CD4-positive, alpha-beta T cell treated with Interleukin-17A for 4 hours (primary cell): ENCODE measurements at regions not wholly inside any gene's neighbourhood (a gene's known extent, or its start where the extent isn't known, plus 50 kb on each side); places are given as distances from the start of the nearest gene placed in this dataset.

Source experiments
- DNase-seq: peaks from one replicate; pipeline ENCODE4 v3.0.0-alpha.2; 2020; ENCODE audit warnings: mixed read lengths

DNA sequence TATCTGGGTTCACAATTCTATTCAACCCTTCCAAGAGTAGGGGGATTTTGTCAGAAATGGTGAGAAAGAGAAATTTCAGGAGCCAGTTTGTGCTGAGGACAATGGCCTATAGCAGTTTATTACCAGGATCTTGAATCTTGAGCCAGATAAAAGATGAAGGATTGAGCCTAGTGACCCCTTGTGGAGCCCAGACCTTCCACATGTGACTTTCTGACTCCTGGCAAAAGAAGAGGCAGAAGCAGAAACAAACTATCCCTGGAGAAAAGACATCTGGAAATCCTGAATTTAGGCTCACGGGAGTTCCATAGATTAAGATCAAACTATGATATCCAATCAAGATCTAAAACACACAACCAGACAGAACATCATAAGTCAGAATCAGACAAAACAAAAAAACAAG, 60.9 kb upstream of the CHRM2 start:
- DNase-seq = no peak

DNA sequence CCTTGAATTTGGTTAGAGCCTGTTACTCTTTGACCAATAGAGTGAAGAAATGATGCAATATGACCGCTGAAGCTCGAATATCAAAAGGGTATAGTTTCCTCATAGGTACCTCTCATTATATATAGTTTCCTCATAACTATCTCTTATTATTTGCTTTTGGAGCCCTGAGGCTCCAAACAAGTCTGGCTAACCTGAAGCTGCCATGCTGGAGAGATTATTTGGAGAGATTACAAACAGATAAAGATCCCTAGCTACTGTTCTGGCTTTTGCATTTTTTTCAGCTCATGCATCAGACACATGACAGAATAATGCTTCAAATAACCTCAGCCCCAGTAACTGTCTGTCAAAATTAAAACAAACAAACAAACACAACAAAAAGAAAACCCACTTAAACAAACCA, 65.4 kb upstream of the CHRM2 start:
- no peak for DNase-seq

- DNase-seq = no peak
These were observed 84.5 kb upstream of the CHRM2 start for GRCh38 chr7:136783934-136784333.

DNA sequence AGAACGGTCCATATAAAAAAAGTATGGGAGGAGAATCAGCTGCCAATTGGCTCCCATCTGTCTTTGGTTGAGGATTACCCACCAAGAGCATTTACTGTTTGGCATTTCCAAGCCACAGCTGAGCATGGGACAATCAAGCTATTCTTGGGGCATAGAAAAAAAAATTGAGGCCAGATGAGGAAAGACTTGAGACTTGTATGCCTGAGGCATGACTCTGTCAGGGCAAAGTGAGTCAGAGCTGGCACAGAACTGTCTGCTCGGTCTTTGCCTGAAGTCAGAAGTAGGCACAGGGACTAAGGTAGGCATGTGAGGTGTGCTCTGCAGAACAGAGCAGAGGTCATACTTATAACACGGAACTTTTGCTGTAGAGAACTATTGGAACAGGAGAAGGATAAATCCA, 126.5 kb upstream of the CHRM2 start:
- DNase-seq = no peak

DNA sequence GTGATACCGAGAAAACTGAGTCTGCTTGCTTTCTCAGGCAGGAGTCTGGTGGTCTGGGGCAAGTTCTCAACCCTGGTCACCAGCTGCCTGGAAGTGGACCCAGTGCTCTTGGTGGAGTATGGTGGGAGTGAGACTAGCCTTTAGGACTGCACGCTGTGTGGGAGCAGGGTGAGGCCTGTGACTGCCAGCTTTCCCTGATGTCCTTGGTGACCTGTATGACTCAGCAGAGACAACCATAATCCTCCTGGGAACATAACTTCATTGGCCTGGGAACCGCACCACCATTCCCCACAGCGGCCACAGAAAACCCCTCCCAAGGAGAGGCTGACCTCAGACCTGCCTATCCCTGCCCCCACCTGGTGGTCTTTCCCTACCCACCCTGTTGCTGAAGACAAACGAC, 139.5 kb upstream of the CHRM2 start:
- DNase-seq = no peak

DNA sequence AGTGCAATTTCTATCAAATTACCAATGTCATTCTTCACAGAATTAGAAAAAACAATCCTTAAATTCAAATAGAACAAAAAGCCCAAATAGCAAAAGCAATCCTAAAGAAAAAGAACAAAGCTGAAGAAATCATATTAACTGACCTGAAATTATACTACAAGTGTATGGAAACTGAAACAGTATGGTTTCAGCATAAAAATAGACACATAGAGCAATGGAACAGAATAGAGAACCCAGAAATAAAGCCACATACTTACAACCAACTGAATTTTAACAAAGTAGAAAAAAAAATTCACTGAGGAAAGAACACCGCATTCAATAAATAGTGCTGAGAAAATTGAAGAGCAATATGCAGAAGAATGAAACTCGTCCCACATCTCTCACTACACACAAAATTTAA, 142.0 kb upstream of the CHRM2 start:
- DNase-seq = no peak

GRCh38 chr7:136717910-136718557, 150.4 kb upstream of the CHRM2 start:
- no peak for DNase-seq

- no peak for DNase-seq
These were observed 154.4 kb upstream of the CHRM2 start for GRCh38 chr7:136714062-136714461.

GRCh38 chr7:136710751-136711150, 157.7 kb upstream of the CHRM2 start:
- DNase-seq = no peak

DNA sequence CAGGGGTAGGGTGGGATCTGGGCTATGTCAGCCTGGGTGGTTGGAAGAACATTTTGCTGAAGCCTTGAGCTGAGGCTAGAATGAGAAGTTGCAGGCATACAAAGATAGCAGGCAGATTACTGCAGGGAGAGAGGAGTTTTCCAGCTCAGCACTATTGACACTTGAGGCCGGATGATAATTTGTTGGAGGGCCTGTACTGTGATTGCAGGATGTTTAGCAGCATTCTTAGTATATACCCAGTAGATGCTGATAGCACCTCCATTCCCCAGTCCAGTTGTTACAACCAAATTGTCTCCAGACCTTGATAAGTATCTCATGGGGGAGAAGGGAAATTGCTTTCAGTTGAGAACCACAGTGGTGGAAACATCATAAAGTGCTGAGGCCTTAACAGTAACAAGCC, 158.6 kb upstream of the CHRM2 start:
- DNase-seq = no peak

DNA sequence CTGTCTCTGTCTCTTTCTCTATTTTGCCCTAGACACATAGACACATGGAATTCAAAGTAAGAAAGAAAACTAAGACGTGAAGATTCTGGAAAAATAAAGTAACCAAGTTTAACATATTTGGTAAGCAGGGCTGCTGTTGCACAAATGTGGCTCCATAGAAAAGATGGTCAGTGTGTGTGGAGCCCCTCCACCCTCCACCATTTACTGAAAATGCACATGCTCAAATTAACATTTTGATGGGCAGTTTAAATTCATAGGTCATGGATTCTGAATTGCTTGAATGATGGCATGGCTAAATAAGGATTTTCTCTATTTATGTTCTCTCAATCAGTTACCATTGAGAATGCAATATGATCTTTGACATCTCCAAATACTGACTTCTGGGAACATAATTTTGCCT, 165.5 kb upstream of the CHRM2 start:
- no peak for DNase-seq

DNA sequence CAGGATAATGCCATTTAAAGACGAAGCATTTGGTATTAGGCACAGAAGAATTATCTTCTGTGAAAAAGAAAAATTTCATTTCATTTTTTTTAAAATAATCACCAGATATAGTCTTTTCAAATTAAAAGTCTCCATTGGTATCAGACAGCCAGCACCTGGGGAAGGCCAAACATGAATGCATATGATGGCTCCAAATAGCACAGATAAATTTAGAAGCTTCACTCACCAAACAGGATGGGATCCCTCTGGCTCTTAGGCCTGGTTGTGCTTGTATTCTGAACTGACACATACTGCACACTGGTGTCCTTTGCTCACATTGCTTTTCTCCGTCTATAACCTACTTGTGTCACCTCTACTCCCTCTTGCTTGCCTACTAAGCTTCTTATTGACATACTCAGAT, 169.5 kb upstream of the CHRM2 start:
- no peak for DNase-seq

DNA sequence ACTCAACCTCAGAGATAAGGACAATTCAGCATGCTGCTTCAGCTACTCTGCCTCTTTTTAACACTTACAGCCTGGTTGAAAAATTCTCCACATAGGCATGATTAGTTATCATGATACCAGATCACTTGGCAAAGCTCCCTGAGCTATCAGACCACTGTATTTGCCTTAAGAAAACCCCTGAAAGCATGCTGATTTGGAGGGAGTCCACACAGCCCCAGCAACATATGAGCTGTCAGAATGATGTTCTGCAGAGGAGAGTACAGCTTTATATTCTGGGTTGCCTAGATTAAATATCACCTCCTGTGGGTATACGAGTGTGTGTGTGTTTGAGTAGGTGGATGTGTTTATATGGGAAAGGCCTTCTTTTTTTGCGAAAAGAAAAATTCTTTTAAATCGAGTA, 170.2 kb upstream of the CHRM2 start:
- DNase-seq = no peak

GRCh38 chr7:136697271-136697670, 171.2 kb upstream of the CHRM2 start:
- DNase-seq = no peak

DNA sequence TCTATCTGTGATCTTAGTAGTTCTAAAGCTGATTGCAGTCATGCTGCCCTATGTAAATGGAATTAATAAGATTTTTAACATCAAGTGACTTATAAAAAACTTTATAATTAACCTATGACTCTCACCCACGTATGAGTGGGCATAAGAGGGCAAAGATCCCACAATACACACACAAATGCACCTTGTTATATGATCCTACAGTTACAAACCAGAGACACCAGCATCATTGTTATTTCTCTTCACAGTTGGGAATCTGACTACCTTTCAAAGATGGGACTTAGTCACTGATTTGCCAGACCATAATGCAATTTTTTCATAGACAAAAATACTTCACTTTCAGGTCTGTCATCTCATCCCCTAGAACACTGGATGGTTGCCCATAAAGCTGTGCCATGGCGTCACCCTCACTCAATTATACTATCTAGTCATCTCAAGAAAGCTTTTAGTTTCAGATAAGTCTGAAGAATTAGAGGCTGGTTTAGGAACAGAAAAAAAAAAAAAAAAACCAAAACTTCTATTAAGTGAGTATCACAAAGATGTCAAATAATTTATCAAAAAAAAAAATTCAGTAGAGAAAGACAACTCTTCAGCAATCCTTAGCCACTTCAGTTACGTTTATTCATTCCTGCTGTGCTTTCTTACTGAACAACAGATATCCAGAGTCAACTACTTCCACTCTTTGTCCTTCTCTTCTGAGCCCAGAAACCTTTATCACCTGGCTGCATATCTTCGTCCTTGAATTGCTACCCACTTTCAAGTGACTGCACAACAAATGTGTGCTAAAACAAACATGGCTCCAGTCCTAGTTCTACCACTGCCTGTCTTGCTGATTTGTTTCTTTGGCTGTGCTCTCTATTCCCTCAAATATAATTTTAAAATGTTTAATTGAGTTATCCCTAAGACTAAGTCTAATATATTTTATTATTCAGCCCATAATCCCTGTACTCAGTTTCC, 175.0 kb upstream of the CHRM2 start:
- DNase-seq = no peak

DNA sequence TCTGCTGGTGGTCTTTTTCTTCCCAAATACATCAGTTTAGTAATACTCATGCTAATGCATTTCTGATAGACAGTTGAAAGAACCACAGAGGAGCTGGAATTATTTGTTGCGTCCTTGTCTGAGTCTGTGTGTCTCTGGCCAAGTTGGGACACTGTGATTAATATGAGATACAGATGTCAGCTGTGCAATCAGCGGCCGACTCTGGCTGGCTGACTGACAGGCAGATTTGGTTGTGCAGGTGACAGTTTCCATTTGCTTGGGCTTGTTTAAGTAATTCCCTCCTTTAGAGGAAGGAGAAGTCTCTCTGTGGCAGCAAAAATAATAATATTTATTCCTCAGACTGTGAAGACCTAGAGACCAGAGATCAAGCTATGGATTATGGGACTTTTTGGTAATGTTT, 176.2 kb upstream of the CHRM2 start:
- DNase-seq = no peak

GRCh38 chr7:136688601-136689000, 179.9 kb upstream of the CHRM2 start:
- DNase-seq = no peak

- DNase-seq = no peak
These were observed 180.6 kb upstream of the CHRM2 start for GRCh38 chr7:136687693-136688322.

- DNase-seq = no peak
These were observed 182.8 kb upstream of the CHRM2 start for GRCh38 chr7:136685501-136686173.

DNA sequence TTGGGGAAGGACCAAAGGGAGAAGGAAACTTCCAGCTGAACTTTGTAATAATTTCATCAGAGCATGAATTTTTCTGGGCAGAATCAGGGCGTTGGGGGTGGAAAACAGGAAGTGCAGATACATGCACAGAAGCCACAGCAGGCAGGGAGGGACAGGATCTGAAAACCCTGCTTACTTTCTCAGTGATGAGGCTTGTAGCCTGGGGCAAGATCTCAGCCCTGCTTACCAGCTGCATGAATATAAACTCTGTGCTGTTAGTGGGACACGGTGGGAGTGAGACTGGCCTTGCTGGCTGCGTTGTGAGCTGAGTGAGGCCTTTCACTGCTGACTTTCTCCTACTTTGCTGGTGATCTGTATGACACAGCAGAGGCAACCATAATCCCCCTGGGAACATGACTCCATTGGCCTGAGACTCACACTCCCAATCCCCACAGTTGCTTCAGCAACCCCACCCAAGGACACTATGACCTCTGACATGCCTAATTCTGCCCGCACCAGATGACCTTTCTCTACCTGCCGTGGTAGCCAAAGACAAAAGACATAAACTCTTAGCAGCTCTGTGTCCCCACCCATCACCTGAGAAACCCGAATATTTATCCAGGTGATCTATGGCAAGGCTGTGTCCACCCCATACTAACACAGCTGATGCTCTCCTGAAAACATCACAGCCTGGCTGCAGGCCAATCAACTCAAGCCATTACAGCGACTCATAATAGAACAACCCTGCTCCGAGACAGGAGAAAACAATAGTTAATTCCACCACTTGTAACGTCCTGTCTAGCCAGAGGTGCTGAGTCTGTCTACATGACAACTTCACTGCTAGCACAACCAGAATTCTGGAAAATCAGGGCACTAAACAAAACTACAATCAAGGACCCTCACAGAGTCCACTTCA, 190.7 kb upstream of the CHRM2 start:
- DNase-seq = no peak

DNA sequence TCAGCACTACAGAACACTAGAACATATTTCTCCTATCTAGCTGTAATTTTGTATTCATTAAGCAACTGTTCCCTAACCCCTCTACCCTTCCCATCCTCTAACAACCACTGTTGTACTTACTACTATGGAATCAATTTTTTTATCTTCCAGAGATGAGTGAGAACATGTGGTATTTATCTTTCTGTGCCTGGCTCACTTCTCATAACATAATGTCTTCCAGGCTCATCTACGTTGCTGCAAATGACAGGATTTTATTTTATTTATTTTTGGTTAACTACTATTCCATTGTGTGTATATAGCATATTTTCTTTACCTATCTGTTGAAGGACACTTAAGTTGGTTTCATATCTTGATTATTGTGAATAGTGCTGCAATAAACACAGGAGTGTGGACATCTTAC, 200.9 kb upstream of the CHRM2 start:
- no peak for DNase-seq

GRCh38 chr7:136665878-136666509, 202.5 kb upstream of the CHRM2 start:
- DNase-seq = no peak
